ENCODE measurements at regions not wholly inside any gene's neighbourhood (a gene's known extent, or its start where the extent isn't known, plus 50 kb on each side); places are given as distances from the start of the nearest gene placed in this dataset.

GRCh38 chr1:91611483-91611917, 110.8 kb downstream of the CDC7 start:
- peaks cover 18% of the 10 kb centered on the region for H3K4me1 Mint-ChIP-seq
- peaks cover 9% of the 10 kb centered on the region for H3K9me3 Mint-ChIP-seq
- H3K4me3 Mint-ChIP-seq, result no peak overlapping the region
- no peaks in the 10 kb centered on the region for H3K36me3 Mint-ChIP-seq
- TF ChIP-seq CTCF (IDR thresholded peaks at IDR 0.05; ENCODE audit: unreplicated experiment), result no peak
- no peak for DNase-seq (ENCODE audit: low spot score in 2 of 2, unreplicated experiment in 2 of 2)
- peak overlapping the region; percentile 77 for H3K27ac Mint-ChIP-seq
- no peaks in the 10 kb centered on the region for H3K27me3 Mint-ChIP-seq (ENCODE audit: low read depth)

- Mint-ChIP-seq H3K4me1 (peaks cover 18% of the 10 kb centered on the region), H3K36me3 (no peaks in the 10 kb centered on the region), H3K27ac (no peak overlapping the region), H3K27me3 (ENCODE audit: low read depth) (no peaks in the 10 kb centered on the region), H3K9me3 (no peaks in the 10 kb centered on the region), H3K4me3 (no peak overlapping the region)
- DNase-seq (ENCODE audit: low spot score in 2 of 2, unreplicated experiment in 2 of 2), result no peak
- TF ChIP-seq CTCF (IDR thresholded peaks at IDR 0.05; ENCODE audit: unreplicated experiment), result no peak
Observed at GRCh38 chr1:91613595-91613994, 112.9 kb downstream of the CDC7 start.

GRCh38 chr1:91616712-91617111, 116.1 kb downstream of the CDC7 start:
- H3K27me3 Mint-ChIP-seq (ENCODE audit: low read depth), result no peaks in the 10 kb centered on the region
- H3K9me3 Mint-ChIP-seq, result no peaks in the 10 kb centered on the region
- DNase-seq (ENCODE audit: low spot score in 2 of 2, unreplicated experiment in 2 of 2), result no peak
- no peak overlapping the region for H3K4me3 Mint-ChIP-seq
- H3K27ac Mint-ChIP-seq, result no peak overlapping the region
- peaks cover 7% of the 10 kb centered on the region for H3K4me1 Mint-ChIP-seq
- no peaks in the 10 kb centered on the region for H3K36me3 Mint-ChIP-seq
- no peak for TF ChIP-seq CTCF (IDR thresholded peaks at IDR 0.05; ENCODE audit: unreplicated experiment)

GRCh38 chr1:91617285-91617765, 116.7 kb downstream of the CDC7 start:
- H3K4me3 Mint-ChIP-seq, result no peak overlapping the region
- no peak for TF ChIP-seq CTCF (IDR thresholded peaks at IDR 0.05; ENCODE audit: unreplicated experiment)
- no peak overlapping the region for H3K27ac Mint-ChIP-seq
- no peaks in the 10 kb centered on the region for H3K27me3 Mint-ChIP-seq (ENCODE audit: low read depth)
- peaks cover 4% of the 10 kb centered on the region for H3K4me1 Mint-ChIP-seq
- no peak for DNase-seq (ENCODE audit: low spot score in 2 of 2, unreplicated experiment in 2 of 2)
- no peaks in the 10 kb centered on the region for H3K9me3 Mint-ChIP-seq
- no peaks in the 10 kb centered on the region for H3K36me3 Mint-ChIP-seq

- H3K9me3 Mint-ChIP-seq, result peaks cover 4% of the 10 kb centered on the region
- peaks cover 5% of the 10 kb centered on the region for H3K4me1 Mint-ChIP-seq
- H3K27me3 Mint-ChIP-seq (ENCODE audit: low read depth), result no peaks in the 10 kb centered on the region
- no peak for TF ChIP-seq CTCF (IDR thresholded peaks at IDR 0.05; ENCODE audit: unreplicated experiment)
- no peak overlapping the region for H3K27ac Mint-ChIP-seq
- H3K4me3 Mint-ChIP-seq, result no peak overlapping the region
- no peaks in the 10 kb centered on the region for H3K36me3 Mint-ChIP-seq
- no peak for DNase-seq (ENCODE audit: low spot score in 2 of 2, unreplicated experiment in 2 of 2)
Observed at GRCh38 chr1:91619881-91620280, 119.2 kb downstream of the CDC7 start.

DNA sequence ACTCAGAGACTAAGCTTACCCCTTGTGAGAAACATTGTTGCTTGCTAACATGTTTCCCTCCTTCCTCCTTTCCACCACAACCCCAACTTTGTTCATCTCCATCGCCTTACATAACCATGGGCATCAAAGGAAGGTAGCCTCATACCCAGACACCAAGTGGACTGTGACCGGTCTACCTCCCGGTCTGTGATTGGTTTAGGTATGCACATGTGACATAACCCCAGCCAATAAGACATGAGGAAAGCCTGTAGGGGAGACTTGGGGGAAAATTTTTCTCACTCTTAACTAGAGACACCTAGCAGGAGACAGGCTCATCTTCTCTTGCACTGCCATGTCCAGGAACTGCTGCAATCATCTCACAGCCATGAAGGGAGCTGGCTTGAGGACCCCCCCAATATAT, 120.7 kb downstream of the CDC7 start:
- peaks cover 8% of the 10 kb centered on the region for H3K4me1 Mint-ChIP-seq
- no peaks in the 10 kb centered on the region for H3K27me3 Mint-ChIP-seq (ENCODE audit: low read depth)
- DNase-seq (ENCODE audit: low spot score in 2 of 2, unreplicated experiment in 2 of 2), result no peak
- H3K9me3 Mint-ChIP-seq, result peaks cover 4% of the 10 kb centered on the region
- H3K4me3 Mint-ChIP-seq, result no peak overlapping the region
- no peak for TF ChIP-seq CTCF (IDR thresholded peaks at IDR 0.05; ENCODE audit: unreplicated experiment)
- no peak overlapping the region for H3K27ac Mint-ChIP-seq
- no peaks in the 10 kb centered on the region for H3K36me3 Mint-ChIP-seq
